Stromal cell of bone marrow (primary cell): ENCODE measurements at regions not wholly inside any gene's neighbourhood (a gene's known extent, or its start where the extent isn't known, plus 50 kb on each side); places are given as distances from the start of the nearest gene placed in this dataset.
A peak's percentile ranks its signal among the peaks of the same experiment; 100 is the strongest.
"Not testable (repeated sequence)": the region's sequence is repeated elsewhere in the genome, so short reads cannot be mapped to it uniquely, and the experiment has no call there.

Experiments
- DNase-seq: peaks from one replicate; pipeline ENCODE4 v3.0.0-alpha.2; 2012; ENCODE audit warnings: low read depth

DNA sequence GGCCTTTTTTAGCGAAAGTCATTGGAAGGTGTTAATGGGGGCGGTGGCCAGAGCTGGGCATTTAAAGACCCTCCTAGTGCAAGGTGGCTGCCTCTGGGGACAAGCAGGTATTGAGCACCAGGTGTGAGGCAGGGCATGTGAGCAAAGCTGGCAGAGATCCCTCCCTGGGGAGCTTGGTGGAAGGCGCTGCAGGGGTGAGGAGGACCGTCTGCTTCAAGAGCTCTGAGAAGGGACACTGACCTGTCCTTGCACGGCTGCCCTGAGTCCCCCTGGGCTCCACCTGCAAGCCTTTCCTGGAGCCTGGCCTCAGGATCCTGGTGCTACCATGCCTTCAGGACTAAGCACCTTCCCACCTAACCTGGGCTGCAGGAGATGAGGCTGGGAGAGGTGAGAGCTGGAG lies 127.0 kb upstream of the CIBAR2 start:
- no peak for DNase-seq

DNA sequence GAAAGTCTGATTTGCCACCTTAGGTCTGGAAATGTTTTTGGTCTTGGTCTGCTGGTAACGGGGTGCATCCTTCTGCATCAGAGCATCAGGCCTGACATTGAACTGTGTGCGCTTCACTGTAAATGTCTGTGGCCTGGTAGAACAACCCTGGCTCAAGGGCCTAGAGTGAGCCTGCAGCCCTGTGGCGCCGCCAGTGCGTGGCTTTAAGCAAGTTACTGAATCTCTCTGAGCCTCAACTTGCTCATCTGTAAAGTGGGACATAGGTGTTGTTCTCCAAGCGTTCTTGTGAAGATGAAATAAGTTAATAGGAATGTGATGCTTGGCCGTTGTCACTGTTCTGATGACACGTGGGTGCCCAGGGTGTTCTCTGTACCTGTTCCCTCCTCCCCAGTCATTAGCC lies 127.6 kb upstream of the CIBAR2 start:
- no peak for DNase-seq

DNA sequence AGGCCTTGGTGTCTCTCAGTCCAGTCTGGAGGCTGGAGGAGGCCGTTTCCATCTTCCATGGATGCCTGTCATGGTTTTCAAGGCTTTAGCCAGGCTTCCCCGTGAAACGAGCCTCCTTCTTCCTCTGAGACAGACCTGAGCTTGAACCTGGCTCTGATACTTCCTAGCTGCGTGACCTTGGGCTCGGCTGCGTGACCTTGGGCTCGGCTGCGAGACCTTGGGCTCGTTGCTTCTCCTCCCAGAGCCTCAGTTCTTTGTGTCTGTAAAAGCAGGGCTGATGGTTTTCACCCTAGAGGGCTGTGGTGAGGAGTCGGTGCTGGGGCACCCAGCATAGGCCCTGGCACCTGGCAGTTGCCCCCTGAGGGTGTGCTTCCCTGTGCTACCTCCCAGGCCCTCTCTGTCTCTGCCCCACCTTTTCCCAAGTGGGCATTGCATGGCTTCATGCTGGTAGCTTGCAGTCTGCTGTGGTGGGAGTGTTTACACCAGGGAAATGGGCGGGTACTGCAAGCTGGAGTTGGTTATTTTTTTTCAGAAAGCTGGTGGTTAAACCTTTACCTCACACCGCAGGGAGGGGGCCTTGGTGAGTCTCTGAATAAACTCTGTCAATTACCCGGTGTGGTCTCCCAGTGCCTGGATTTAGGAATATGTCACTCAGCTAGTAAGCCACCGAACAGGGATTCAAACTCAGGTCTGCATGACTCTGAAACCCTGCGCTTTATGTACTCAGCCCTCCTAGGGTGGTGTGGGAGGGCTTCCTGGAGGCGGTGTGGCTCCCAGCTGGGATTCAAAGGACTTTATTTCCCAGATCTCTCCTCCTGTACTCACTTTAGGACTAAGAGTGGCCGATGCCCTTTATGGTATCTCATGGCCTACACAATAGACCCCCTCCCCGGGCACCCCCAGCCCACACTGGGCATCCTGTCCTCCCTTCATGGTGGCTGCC lies 129.0 kb upstream of the CIBAR2 start:
- DNase-seq: no peak

DNA sequence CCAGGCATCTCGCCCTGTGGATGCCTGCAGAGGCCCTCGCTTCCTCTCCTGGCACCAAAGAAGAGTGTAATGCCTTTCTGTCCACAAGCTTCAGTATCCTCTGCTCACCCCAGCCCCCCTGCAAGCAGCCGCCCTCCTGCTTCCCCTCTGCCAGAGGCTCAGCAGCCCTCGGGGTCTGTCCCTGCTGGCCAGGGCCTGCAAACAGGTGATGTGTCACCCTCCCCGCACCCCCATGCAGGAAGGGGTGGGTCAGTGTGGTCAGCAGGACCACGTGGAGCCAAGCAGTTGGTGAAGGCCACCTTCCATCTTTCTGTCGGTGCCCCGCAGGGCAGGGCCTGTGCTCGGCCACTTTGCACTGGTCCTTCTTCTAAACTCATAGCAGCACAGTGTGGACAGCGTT lies 129.9 kb upstream of the CIBAR2 start:
- DNase-seq: no peak

DNA sequence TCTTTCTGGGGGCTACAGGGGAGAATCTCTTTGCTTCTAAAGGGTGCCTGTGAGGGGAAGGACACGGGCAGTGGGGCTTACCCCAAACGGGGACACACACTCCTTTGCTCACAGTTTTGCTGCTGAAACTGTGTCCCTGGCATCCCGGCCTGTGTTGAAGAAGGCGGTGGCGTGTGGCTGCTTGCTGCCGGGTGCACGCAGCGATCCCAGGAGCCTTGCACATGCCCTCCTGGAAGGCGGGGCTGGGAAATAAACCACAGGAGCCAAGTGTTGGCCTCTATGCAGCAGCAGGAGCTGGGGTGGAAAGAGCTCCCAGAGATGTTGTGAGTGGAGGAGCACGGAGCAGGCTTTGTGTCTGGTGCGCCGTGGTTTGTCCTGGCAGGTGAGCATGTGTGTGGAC lies 131.0 kb upstream of the CIBAR2 start:
- no peak for DNase-seq

DNA sequence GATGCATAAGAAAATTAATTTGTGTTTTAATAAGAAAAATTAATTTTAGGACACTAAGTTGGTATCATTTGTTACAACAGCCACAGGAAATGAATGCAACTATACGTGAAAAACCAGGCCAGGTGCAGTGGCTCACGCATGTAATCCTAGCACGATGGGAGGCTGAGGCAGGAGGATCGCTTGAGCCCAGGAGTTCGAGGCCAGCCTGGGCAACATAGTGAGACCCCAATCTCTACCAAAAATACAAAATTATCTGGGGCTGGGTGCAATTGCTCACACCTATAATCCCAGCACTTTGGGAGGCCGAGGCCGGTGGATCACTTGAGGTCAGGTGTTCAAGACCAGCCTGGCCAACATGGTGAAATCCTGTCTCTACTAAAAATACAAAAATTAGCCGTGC lies 132.2 kb upstream of the CIBAR2 start:
- not testable (repeated sequence) for DNase-seq

DNA sequence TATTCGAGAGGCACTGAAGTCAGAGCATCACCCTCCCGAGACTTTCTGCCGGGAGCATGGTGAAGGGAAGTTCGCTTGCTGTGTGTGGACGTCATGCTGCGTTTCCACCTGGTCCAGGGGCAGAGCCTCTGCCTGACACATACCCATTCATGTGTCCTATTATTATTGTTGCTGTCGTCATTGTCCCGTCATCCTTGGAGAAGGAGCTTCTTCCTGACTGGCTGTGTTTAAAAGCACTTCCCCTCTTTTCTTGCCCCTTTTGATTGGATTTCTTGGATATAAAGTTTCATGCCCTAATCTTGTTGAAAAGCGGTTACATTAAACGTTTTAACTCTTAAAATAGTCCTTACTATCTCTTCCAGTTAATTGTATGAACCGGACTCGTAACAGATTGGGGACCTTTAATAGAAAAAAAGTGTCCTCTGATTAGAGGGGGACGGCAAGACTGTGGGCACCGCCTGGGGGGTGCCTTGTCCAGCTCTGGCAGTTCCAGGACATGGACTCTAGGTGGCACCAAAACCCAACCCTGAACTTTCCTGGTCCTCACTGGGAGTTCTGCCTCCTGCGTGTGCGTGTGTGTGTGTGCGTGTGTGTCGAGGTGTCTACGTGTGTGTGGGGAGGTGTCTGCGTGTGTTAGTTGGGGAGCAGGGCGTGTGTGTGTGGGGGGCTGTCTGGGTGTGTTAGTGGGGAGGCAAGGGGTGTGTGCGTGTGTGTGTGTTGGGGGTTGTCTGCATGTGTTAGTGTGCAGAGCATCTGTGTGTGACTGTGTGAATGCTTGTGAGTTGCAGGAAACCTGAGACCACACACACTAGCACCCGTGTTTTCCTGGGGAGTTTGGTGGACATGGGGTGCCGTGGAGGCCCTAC lies 133.3 kb upstream of the CIBAR2 start:
- DNase-seq: peak; percentile 45

DNA sequence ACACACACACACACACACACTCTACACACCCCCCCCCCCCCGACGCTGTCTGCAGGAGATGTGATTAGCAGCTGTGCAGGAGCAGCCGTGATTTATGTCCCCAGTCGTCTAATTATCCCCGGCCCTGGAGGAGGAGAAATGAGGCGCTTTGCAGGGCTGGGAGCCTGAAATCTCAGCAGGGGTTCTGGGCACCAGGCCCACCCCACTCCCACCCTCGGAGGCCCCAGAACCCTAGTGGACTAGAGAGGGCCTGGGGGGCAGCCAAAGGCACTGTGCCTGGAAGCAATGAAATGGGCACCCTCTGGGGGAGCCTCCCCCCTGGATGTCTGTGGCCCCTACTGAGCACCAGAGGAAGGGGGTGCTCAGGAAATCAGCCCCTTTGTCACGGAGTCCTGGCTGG lies 134.2 kb upstream of the CIBAR2 start:
- DNase-seq: no peak

DNA sequence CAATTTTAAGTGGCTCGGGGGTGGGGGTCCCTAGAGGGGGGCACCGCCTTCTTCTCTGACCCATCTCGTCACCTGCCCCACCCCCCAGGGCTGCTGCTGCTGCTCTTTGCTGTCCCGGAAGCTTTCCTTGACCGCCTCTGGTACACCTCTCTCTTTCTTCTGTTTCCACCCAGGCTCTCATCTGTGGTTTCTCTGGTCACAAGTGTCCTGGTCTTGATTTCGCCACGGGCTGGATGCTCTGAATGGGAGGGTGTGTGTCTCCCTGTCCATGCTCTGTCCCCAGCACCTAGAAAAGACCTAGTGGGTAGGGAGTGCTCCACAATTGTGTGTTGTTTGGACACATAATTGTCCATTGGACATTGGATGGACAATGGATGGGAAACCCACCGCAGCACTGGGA lies 134.7 kb upstream of the CIBAR2 start:
- no peak for DNase-seq

DNA sequence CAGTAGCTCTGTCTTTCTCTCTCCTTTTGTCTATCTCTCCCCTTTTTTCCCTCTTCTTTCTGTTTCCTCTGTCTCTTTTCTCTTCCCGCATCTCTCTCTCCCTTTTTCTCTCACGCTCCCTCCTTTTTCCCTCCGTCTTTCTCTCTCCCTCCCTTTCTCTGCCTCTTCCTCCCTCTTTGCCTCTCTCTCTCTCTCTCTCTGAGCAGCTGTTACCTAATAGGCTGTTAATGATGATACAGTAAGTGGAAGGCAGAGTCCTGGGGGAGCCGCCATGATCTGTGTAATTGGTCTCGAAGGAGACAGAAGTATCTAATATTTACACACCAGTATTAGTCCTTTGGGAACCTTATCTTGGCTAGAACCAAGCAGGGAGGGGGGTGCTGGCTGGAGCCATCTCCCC lies 136.1 kb upstream of the CIBAR2 start:
- DNase-seq: no peak

DNA sequence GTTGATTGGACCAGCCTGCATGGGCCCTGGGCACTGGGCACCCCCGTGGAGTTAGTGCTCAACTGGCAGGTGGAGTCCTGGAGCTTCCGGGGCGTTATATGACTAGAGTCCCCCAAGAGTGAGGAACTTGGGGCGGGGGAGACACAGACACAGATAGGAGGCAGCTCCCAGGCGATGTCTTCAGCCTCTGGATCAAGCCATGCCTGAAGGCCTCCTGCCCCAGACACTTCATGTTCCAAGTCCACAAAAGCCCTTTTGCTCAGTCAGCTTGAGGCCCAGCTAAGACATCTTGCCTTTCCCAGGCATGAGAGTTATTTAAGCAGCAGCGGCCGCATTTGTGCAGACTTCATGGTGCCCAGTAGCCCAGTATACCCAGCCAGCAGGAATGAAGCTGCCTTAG lies 136.6 kb upstream of the CIBAR2 start:
- no peak for DNase-seq

DNA sequence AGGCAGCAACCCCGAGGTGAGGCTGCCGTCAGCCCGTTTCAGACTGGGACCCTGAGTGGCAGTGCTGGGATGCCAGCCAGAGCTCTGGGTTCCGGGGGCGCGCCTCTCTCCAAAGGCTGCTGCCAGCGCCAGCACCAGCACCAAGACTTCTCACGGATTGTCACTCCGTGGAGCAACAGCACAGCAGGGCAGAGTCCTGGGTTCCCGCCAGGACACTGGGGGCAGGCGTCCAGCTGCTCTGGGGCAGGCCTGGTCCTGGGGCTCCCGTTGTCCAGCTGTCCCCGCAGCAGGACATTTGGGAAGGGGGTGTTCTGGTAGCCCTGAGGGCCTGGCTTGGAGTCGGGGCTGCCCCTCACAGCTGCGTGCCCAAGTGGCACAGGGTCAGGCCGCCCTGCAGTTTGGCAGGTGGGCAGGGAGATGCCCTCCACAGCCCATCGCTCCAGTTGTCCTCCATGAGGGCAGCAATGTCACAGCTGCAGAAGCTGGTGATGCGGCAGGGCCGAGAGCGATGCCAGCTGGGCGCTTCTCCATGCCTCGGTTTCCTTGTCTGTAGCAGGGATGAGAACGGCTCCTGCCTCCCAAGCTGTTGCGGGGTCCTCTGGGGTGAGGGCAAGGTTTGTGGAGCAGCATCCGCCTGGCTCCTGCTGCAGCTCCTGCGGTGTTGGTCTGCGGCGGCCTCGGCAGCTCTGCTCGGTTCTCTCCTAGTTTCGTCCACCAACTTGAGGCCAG lies 137.3 kb upstream of the CIBAR2 start:
- DNase-seq: no peak

DNA sequence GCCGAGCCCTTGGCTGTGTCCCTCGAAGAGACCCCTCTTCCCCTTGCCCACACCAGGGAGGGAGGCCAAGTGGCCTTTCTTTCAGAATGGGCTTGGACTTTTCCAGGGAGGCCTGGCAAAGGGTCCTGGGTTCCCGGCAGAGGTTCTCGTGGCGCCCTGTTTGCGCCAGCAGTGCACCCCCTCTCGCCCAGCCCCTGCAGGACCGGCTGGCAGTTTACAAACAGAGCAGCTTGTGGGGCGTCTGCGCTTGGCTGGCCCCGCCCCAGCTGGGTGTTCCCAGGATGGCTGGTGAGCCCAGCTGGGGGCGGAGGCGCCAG lies 137.8 kb upstream of the CIBAR2 start:
- DNase-seq: no peak

DNA sequence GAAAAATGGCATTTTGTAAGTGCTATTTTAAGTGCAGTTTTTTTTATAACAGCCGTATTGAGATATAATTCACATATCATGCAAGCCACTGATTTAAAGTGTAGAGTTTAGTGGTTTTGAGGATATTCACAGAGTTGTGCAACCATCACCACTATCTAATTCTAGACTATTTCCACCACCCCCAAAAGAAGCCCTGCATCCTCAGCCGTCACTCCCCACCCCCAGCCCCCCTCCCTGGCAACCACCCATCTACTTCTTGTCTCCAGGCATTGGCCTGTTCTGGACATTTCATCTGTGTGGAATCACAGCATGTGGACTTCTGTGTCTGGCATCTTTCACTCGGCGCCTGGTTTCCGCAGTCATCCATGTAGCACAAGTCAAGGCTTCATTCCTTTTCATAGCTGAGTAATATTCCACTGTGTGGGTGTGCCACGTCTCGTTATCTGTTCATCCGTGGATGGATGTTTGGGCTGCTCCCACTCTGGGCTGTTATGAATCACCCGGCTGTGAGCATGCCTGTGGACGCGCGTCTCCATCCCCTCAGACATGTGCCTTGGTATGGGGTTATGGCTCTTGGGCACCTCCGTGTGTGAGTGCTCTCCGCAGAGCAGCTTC lies 138.4 kb upstream of the CIBAR2 start:
- no peak for DNase-seq

DNA sequence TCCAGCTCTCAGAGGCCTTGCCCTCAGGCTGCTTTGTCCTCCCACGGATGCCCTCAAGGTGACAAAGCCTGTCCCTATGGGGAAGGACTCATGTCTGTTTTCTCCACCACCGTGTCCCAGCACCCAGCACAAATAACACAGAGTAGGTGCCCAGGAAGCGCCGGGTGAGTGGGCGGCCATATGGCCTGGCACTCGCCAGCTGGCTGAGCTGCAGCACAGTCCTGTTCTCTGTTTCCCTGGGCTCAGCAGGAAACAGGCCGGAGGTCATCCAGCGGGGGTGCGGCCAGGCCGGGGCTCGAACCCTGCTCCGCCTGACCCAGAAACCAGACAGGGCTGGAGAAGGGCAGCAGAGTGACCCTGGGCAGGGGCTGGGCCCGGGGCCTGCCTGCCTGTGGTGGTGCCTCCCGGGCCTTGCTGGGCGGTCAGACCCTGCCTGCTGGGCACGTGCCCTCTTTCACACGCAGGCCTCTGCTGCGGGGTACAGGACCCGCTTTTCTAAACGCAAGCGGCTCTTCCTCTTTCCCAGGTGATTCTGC lies 139.0 kb upstream of the CIBAR2 start:
- no peak for DNase-seq

DNA sequence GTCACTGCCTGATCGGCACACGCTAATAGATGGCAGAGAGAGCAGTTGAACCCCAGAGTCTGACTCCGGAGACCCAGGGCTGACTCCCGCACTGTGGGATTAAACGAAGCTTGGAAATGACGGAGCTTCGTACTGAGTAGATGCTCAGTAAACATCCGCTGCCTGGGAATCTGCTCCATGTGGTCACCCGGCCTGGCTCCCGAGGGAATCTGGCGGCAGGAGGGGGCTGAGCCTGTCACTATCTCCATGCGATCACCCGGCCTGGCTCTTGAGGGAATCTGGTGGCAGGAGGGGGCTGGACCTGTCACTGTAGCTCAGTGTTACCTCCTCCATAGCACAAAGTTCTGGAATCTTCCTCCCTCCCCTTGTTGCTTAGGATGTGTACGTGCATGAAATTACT lies 139.7 kb upstream of the CIBAR2 start:
- DNase-seq: no peak

DNA sequence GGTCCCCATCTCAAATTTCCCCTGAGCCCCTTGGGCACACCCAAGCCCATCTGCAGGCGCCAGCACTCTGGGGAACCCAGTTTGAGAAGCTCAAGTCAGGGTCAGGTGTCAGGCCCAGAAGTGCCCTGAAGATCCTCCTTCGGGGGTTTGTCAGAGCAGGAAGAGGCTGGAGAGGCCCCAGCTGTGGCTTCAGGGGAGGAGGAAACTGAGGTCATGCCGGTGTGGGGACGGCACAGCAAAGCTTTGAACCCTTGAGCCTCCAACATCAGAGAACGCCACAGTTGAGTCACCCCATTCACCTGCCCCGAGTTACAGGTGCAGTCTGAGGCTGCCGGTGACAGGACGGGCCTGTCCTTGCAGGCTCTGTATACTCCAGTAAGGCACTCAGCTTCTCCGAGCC lies 140.2 kb upstream of the CIBAR2 start:
- no peak for DNase-seq

DNA sequence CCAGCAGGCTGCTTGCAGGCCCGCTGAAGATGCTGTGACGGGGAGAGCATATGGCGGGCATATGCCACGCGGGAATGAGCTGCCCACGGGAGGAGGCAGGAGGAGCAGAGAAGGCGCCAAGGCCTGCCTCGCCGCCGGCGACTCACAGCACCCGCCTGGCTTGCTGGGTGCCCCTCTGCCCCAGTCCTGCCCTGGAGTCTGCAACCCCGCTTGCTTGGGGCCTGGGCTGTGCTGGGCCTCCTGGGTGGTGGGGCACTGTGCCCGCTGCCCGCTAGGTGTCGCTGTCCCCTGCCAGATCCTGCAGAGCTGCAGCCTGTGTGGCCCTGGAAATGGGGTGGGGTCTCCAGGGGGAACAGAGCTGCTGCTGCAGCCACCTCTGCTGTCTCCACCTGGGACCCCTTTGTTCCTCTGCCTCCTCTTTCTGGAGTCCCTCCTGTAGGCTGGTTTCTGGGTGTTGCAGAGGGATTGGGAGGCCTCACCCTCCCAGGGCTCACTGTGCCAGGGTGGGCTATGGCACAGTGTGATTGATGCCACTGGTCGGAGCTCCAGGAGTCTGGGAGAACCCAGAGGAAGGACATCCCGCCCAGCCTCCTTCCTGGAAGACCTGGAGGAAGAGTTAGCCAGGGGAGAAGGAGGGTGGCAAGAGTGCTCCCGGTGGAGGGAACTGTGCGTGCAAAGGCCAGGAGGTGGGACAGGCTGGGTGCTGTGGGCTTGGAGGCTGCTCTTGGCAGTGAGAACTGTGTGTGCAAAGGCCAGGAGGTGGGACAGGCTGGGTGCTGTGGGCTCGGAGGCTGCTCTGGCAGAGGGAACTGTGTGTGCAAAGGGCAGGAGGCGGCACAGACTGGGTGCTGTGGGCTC lies 141.0 kb upstream of the CIBAR2 start:
- no peak for DNase-seq

DNA sequence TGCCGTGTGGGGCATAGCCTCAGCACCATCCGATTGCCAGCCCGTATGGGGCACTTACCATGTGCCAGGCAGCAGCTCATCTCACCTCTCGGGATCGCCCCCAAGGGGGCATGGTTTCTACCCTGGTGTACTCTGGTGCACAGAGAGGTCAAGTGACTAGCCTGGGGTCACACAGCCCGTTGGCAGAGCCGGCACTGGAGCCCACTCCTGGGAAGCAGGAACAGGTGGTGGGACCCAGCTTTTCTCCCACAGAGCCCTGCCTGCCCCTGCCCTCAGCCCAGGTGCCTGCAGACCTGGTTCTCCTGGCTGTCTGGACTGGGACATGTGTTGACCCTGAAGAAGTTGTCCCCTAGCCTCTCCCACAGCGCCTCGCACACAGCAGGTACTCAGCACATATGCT lies 141.8 kb upstream of the CIBAR2 start:
- DNase-seq: no peak

DNA sequence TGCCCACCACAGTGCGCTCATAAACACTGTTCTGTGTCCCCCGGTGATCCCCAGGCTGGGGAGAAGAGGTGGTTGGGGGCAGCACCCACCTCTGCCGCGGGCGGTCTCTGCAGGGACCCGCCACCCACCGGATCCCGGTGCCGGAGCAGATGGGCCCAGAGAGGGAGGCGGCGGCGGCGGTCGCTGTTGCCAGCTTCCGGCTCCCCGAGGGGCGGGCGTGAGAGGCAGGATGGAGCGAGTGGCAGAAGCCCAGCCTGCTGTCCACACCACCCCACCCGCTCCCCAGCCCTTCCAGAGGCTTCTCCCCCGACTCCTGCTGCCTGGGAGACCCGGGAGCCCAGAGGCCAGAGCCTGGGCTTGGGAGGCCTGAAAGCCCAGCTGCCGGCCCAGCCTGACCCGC lies 142.6 kb upstream of the CIBAR2 start:
- no peak for DNase-seq

DNA sequence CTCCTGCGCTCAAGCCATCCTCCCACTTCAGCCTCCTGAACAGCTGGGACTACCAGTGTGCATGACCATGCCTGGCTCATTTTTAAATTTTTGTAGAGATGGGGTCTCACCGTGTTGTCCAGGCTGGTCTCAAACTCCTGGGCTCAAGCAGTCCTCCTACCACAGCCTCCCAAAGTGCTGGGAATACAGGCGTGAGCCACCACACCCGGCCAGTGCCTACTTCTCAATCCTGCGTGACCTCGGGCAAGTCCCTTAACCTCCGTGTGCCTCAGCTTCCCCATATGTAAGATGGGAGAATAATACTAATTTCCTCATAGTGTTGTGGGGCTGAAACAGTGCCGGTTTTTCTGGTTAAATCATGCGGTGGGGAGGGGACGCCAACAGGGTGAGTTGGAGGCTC lies 143.5 kb upstream of the CIBAR2 start:
- no peak for DNase-seq
